ENCODE measurements at regions not wholly inside any gene's neighbourhood (a gene's known extent, or its start where the extent isn't known, plus 50 kb on each side); places are given as distances from the start of the nearest gene placed in this dataset.

GRCh38 chr3:132239587-132239986 lies 77.6 kb upstream of the ACP3 start:
- DNase-seq = no peak

- DNase-seq = no peak
Measured at GRCh38 chr3:132241776-132242514, 75.3 kb upstream of the ACP3 start.

GRCh38 chr3:132242790-132243189 lies 74.4 kb upstream of the ACP3 start:
- DNase-seq = no peak

- DNase-seq = no peak
Measured at GRCh38 chr3:132245552-132246142, 71.6 kb upstream of the ACP3 start.

- no peak for DNase-seq
Measured at GRCh38 chr3:132246212-132246611, 71.0 kb upstream of the ACP3 start.

- DNase-seq = no peak
Measured at GRCh38 chr3:132247211-132247610, 70.0 kb upstream of the ACP3 start.

GRCh38 chr3:132248490-132248889 lies 68.7 kb upstream of the ACP3 start:
- DNase-seq = no peak

GRCh38 chr3:132253262-132253878 lies 63.8 kb upstream of the ACP3 start:
- peak; percentile 78 for DNase-seq

- no peak for DNase-seq
Measured at GRCh38 chr3:132254076-132254755, 63.0 kb upstream of the ACP3 start.

GRCh38 chr3:132255041-132255745 lies 62.0 kb upstream of the ACP3 start:
- DNase-seq = no peak

- DNase-seq = peak; percentile 83
Measured at GRCh38 chr3:132256989-132257388, 60.2 kb upstream of the ACP3 start.

GRCh38 chr3:132261506-132261905 lies 55.7 kb upstream of the ACP3 start:
- DNase-seq = peak; percentile 7

GRCh38 chr3:132262305-132262704 lies 54.9 kb upstream of the ACP3 start:
- DNase-seq = no peak

GRCh38 chr3:132262956-132263355 lies 54.3 kb upstream of the ACP3 start:
- DNase-seq = no peak

GRCh38 chr3:132265028-132265427 lies 52.2 kb upstream of the ACP3 start:
- DNase-seq = no peak

- no peak for DNase-seq
Measured at GRCh38 chr3:132265488-132265887, 51.7 kb upstream of the ACP3 start.

GRCh38 chr3:132267391-132267993 lies 49.7 kb upstream of the ACP3 start:
- DNase-seq = no peak
